ENCODE measurements at regions not wholly inside any gene's neighbourhood (a gene's known extent, or its start where the extent isn't known, plus 50 kb on each side); places are given as distances from the start of the nearest gene placed in this dataset.
"Not testable (repeated sequence)": the region's sequence is repeated elsewhere in the genome, so short reads cannot be mapped to it uniquely, and the experiment has no call there.

DNA sequence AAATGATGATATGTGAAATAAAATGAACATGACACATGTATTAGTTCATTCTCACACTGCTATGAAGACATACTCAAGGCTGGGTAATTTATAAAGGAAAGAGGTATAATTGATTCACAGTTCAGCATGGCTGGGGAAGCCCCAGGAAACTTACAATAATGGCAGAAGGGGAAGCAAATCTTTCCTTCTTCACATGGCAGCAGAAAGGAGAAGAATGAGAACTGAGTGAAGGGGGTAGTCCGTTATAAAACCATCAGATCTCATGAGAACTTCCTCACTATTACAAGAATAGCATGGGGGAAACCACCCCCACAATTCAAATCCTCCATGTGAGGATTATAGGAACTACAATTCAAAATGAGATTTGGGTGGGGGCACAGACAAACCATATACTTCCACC lies 243.9 kb upstream of the GYPA start:
- DNase-seq: no peak

DNA sequence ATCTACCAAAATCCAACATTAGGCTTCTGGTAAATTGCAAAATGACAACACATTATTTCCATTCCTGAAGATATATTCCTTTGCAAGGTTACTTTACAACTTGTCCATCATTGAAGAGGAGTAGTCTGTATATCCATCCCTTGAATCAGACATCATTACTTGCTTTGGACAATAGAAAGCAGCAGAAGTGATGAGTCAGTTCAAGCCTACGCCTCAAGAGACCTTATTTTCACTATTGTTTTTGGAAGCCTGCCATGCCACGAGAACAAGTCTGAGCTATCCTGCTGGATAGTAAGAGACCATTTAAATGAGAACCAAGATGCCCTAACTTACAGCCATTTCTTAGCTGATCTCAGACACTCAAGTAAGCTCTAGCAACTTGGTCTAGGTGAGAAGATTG lies 246.0 kb upstream of the HHIP start:
- no peak for DNase-seq

DNA sequence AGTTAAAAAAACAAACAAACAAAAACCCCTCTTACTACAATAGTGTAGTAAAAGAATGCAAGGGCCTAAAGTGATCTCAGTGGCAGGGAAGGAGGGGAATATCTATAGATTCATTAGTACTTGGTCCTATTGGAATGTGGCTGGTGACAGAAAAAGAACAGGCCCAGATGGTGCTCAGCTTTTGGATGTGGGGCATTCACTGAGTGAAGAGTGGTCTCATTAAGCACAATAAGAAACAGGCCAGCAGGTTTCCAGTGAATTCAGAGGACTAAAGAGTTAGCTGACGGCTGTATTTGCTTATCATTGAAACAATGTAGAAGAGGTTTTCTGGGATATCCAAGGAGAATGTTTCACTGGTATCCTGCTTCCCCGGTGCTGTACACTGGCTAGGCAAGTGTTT lies 243.8 kb upstream of the HHIP start:
- DNase-seq: no peak

DNA sequence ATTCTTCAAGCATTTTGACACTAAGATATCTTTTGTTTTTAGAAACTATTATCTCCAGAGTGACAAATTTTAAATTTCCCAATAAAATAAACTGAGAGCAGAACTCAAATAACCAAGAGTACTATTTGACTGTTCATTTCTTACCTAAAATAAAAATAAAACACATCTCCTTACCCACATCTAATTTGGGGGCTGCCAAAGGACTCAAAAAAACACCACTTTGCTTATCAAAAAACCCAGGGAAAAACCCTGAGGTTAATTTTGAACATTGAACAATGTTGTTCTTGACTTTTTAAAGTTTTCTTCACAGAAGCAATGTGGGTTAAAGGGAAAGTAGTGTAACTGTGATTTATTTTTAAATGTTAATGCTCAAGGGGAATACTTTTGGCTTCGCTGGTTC lies 243.0 kb upstream of the HHIP start:
- no peak for DNase-seq

DNA sequence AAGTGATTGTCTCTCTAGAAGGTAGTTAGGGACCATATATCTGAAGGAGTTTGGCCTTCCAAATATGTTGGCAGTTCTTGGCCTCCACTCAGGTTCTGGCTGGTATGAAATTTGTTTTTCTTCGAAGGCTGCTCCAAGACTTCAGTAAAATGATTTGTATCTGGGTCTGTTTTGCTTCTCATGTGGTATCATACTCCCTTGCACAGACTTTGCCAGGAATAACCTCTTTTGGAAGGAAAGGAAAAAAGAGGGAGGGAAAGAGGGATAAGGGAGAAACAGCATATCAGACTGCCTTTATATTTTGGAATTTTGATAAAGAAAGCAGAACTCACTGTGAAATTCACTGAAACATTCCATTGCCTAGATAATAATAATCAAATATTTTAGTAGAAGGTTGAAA lies 242.1 kb upstream of the HHIP start:
- no peak for DNase-seq

DNA sequence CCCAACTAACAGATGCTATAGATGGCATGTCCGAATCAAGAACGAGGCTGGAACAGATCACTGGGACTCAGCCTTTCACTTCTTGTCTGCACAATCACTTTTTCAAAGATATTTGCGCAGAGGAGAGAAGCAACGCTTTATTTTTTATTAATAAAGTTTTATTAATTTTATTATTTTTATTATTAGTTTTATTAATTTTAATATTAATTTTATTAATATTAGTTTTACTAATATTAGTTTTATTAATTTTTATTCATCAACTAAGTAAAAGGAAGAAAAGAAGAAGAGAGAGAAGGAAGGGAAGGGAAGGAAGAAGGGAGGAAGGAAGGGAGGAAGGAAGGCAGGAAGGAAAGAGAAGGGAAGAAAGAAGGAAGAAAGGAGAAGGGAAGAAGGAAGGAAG lies 236.4 kb upstream of the HHIP start:
- no peak for DNase-seq

DNA sequence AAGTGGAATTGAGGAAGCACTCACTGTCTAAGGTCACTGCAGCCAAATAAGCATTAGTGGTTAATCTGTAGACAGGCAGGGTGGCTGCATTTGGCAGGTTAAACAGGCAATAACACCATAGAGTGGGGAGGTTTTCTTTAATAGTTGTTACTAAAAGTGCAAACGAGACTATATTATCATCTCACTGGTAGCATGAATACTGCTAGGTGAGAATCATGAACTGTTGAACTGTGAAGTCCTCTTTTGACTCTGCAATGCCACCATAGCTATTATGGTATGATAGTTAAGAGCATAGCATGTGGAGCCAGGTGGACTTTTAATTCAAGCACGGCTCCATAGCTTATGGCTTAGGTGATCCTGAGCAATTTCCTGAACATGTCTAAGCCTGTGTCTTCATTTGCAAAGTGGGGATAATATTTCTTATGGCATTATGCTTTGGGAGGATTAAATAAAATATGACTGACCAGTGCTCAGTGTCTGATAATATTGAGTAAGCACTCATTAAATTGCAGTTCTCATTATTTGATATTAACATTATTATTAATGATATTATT lies 235.6 kb upstream of the HHIP start:
- DNase-seq: no peak

DNA sequence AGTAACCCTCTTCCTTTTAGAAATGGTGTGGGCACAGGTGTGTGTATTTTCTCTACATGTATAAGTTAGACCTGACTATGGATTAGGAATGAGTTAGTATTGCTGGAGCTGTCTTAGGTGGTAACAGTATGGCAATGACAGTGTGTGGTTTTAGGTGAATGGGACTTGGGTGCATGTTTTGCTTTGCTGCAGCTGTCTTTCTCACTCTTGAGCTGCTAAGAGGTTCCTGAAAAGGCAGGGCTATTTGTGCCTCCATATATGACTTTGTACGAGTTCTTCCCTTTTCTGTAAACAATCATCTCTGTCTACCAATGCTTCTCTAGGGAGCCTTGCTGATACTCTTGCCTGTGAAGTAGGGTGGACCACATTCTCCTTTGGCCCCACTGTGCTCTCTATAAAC lies 234.8 kb upstream of the HHIP start:
- no peak for DNase-seq

DNA sequence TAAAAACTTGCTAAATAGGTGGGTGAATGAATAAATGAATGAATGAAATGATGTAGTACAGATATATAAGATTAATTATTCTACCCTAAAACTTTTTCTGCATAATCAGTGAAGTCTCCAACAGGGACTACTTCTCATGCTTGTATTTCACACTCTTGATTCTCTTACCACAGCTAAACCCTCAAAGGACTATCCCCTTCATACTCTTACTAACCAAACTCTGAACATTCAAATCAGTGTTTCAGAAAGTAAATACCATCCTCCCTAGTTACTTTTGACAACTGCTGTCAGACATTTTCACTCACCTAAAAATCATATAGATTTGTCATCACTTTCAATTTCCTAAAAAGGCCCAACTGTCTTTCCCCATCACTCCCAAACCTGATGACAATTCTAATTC lies 234.3 kb upstream of the HHIP start:
- DNase-seq: no peak

DNA sequence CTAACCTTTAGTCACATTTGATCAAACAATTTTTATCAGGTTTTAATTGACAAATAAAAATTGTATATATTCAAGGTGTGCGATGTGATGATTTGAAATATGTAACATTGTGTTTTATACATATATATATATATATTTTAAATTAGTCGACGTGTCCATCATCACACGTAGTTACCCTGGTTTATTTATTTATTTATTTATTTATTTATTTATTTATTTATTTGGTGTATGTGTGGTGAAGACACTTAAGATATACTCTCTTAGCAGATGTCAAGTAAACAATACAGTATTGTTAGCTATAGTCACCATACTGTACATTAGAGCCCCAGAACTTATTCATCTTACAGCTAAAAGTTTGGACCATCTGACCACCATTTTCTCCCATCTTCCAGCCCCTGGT lies 224.9 kb upstream of the HHIP start:
- DNase-seq: no peak

DNA sequence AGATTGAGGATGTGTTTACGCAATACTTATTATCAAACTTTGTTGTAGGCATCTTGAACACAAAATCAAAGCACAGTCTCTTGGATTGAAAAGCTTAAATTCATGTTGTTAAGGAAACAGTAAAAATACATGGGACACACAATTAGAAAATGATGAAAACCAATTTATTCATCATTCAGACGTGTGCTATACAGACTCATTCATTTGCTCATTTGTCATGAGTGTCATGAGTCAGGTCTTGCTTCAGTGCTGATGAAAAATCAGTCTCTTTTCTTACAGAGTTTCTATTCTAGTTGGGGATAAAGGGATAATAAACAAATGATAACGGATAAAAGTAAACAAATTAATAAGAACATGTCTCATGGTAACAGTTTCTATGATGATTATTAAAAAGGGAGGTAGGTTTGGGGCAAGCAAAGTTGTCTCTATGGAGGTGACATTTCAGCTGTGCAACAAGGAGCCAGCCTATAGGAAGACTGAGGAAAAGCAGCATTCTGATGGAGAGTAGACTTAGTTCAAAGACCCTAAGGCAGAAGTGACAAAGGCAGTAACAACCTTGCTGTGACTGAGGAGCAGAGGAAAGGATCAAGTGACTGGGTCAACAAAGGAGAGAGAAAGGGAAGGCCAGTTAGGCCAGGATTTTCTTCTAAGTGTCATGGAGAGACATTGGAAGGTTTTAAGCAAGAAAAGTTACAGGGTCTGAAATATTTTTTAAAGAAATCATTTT lies 224.0 kb upstream of the HHIP start:
- no peak for DNase-seq

DNA sequence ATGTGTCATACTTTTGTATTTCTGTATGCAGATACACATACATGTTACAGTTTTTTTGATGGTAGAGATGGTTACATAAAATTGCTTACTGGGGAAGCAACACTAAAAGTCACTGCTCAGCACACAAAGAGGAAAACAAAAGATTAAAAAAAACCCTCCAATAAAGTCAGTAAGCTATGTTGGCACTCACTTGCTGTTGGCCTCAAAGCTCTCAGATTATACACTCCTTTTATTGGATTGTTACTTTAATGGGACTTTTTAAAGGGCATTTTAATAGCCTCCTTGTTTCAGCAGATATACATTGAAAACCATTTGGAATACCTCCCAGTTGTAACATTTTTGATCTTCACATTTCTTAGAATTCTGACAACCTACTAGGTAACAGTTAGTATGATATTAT lies 222.0 kb upstream of the HHIP start:
- no peak for DNase-seq

DNA sequence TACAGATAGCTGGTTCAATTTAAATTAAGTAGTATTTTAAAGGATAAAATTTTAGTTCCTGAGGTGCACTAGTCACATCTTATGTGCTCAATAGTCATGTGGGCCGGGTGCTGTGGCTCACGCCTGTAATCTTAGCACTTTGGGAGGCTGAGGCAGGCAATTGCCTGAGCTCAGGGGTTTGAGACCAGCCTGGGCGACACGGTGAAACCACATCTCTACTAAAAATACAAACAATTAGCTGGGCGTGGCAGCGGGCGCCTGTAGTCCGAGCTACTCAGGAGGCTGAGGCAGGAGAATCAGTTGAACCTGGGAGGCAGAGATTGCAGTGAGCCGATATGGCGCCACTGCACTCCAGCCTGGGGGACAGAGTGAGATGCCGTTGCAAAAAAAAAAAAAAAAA lies 219.9 kb upstream of the HHIP start:
- not testable (repeated sequence) for DNase-seq

DNA sequence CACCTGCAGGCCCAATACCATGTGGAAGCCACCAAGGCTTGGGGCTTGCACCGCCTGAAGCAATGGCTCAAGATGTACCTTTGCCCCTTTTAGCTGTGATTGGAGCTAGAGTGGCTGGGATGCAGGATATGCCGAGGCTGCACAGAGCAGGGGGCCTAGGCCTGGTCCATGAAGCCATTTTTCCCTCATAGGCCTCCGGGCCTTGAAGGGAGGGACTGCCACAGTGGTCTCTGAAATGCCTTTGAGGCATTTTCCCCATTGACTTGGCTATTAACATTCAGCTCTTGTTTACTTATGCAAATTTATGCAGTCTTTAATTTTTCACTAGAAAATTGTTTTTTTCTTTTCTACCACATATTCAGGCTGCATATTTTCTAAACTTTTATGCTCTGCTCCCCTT lies 203.2 kb upstream of the HHIP start:
- DNase-seq: no peak

DNA sequence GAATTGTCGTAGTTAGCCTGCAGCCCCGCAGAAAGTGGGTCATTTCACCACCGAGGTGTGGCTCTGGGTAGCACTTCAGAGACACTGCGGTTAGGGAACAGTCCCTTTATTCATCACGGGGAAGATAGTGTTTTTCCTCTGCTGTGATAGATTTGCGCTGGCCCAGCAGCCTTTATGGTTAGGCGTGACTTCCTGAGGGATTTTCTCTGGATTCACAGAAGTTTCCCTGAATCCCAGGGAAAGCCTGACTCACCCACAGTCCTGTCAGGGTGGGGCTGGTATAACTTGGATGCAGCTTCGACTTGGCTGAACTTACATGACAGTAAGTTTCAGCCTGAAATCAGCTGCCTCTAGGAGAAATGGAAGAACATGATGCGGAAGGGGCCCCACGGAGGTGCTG lies 196.3 kb upstream of the HHIP start:
- no peak for DNase-seq

DNA sequence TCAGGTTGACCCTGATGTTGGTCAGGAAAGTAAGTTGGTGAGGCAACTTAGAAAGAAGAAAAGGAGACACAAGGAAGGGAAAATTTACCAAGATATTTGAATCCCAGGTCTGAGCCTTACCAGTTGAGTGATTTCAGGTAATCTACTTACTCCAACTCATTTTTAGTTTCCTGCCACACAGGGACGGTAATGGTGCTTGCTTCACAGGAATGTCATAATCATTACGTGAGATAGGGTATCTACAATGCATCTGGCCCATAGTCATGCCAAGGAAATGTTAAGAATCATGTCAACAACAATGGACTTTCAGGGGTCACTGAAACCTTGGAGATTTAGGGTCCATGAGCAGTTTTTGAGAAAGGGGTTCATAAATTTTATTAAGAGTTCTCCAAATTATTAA lies 195.4 kb upstream of the HHIP start:
- DNase-seq: no peak

DNA sequence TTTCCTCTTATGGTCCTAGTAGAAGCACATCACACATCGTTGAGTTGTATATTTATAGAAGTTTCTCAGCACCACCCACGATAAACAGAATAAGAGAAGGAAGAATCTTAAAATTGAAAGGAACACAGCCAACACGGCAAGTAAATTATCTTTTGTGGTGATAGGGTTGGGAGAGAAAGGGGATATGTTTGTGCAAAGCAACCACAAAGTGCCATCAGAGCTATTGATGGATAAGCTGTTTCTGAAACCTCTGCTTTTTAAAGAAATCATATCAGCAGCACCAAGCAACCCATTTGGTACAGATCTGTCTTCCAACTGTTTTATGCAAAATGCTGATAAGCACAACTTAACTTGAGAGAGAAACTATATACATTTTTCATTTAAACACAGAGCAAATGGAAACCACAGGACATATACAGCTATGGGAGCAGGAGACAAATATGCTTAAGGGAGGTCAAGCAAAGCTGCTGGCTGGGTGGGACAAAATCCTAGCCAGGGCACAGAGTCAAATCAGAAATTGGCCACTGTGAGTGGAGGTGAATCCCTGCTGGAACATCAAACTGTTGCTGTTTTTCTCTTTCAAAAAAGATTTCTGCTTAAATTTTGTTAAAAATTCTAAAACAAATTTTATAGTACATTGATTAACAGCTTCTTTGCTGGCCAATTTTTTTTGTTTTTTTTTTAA lies 194.0 kb upstream of the HHIP start:
- DNase-seq: no peak

DNA sequence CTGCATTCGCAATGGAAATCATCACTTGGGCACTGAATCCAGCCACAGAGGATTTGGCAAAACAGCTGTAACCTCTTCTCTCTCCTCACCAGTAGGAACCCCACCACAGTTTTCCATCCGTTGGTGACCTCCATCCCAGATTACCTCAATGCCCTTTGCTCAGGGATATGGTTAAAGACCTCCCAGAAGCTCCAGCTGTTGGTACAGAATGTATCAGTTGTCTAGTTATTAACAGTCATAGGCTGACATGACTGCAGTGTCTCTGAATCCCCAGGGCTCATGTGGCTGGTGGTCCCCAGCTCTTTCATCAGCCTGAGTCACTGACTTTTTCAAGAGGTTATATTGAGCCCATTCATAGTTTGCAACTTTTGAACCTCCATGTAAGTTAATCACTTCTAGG lies 189.8 kb upstream of the HHIP start:
- no peak for DNase-seq

DNA sequence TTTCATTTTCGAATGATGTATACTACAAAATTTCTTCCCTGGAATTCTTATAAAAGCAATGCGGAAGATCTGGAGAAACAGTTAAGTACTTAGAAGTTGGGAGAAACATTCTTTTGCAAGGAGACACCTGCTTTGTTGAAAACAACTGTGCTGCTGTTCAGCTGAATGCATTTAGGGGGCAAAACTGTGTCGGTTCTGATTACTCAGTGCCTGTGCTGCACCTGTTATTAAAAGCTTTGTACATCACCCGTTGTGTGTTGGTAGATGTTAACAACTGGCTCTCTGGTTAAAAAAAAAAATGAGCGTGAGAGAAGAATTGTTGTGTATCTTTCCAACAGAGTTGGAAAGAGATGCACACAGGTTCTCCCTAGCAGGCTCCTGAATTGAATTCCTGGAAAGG lies 184.1 kb upstream of the HHIP start:
- DNase-seq: no peak

DNA sequence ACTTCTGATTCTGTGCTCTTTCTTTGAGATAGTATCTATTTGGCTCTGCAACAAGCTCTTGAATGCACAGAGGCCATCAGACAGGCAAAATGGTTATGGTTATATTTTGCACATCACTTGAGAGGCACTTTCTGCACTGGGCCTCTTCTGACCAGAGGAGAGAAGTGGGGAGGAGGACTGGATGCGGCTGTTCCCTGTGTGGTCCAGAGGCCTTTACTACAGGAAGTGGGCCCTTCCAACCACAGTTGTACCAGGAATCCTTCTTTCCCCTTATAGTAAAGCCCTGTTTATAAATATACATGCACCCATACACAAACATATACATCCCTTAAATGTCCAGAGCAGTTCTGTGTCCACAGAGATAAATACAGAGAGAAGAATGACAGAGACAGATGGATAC lies 182.7 kb upstream of the HHIP start:
- no peak for DNase-seq

DNA sequence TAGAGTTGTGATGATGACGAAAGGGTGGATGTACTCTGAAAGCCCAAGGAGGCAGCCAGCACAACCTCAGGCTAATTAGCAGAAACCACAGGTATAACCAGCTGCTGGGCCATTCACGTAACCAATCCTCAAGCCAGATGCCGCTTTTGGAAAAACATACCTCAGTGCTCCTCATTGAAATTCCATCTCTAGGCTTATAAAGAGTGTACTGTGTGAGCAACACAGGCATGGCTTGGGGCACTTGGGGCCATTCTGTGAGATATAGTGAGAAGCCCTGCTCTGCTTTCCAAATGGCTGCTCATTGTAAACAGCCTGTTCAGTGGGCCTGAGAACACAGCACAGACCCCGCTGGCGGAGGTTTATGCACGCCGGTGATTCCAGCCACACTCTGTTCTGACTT lies 182.1 kb upstream of the HHIP start:
- DNase-seq: no peak

DNA sequence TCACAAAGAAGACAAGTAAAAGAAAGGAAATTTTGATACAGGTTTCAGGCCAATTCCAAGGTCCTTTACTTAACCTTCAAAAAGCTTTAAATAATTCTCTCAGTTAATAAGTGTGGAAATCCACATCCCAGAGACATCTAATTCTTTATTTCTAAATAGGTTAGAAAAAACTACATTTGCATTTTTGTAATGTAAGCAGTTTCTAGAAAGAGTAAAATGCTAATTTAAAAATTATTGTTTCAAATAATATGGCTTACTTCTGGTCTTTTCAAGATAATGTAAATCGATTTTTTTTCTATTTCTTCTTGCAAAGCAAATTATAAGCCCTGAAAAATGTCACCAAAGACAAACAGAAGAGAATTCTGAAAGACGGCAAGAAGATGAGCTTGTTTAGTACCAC lies 180.4 kb upstream of the HHIP start:
- DNase-seq: no peak

DNA sequence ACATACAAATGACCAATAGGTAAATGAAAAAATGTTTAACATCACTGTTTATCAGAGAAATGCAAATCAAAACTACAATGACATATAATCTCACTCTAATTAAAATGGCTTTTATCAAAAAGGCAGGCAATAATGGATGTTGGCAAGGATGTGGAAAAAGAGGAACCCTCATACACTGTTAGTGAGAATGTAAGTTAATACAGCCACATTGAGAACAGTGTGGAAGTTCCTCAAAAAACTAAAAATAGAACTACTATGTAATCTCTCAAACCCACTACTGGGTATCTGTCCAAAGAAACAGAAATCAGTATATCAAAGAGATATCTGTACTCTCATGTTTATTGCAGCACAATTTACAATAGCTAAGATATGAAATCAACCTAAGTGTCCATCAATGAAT lies 165.9 kb upstream of the HHIP start:
- no peak for DNase-seq

DNA sequence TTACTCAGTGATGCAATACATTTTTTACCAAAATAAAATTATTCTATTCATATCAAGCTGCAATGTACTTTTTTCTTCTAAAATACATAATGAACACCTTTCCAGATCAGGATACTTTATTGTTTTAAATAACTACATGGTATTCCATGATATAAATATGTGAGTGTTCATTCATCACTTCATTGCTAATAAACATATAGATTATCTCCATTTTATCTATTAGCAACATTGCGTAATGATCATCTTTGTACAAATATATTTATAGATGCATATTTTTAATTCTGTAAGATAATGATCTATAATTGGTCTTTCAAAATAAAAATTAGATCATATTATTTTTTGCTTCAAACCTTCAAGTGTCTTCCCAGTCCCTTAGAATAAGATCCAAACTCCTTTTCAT lies 156.1 kb upstream of the HHIP start:
- DNase-seq: no peak

DNA sequence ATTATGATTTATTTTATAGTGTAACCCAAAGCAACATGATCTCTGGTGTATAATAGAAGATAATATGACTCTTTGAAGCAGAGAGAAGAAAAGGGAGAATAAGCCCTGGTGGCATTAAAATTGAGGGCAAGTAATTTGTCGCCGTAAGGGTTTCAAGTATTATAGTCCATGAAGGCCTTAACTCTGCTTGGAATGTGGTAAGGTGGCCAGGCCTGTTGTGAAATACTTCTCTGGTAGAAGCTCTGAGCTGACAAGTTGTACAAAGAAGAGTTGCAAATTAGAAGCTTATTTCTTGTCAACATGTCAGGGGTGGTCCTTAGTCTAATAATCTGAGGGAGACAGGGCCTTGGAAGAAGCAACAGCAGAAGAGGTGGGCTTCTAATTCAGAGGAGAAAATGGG lies 151.7 kb upstream of the HHIP start:
- DNase-seq: no peak
